GM19035 (cell line): ENCODE measurements at regions not wholly inside any gene's neighbourhood (a gene's known extent, or its start where the extent isn't known, plus 50 kb on each side); places are given as distances from the start of the nearest gene placed in this dataset.

Experiments
- ATAC-seq: cut with Tn5 transposase; IDR thresholded peaks from one replicate; pipeline ENCODE4 v1.9.1; 2021; ENCODE audit not compliant: unreplicated experiment

GRCh38 chr1:229883504-229884200 is 183.4 kb upstream of the GALNT2 start:
- ATAC-seq, result no peak

GRCh38 chr1:229884765-229885164 is 182.3 kb upstream of the GALNT2 start:
- ATAC-seq, result no peak

- no peak for ATAC-seq
Observed at GRCh38 chr1:229885568-229886495, 181.2 kb upstream of the GALNT2 start.

GRCh38 chr1:229886636-229887035 is 180.4 kb upstream of the GALNT2 start:
- ATAC-seq, result no peak

GRCh38 chr1:229887043-229887822 is 179.8 kb upstream of the GALNT2 start:
- no peak for ATAC-seq

- ATAC-seq, result no peak
Observed at GRCh38 chr1:229888157-229888556, 178.9 kb upstream of the GALNT2 start.

- no peak for ATAC-seq
Observed at GRCh38 chr1:229888561-229889001, 178.5 kb upstream of the GALNT2 start.

- ATAC-seq, result no peak
Observed at GRCh38 chr1:229889031-229889517, 178.0 kb upstream of the GALNT2 start.

- ATAC-seq, result no peak
Observed at GRCh38 chr1:229891227-229891626, 175.8 kb upstream of the GALNT2 start.

- no peak for ATAC-seq
Observed at GRCh38 chr1:229892515-229893117, 174.4 kb upstream of the GALNT2 start.

- ATAC-seq, result no peak
Observed at GRCh38 chr1:229893762-229894444, 173.1 kb upstream of the GALNT2 start.

GRCh38 chr1:229894532-229894931 is 172.5 kb upstream of the GALNT2 start:
- ATAC-seq, result no peak

- ATAC-seq, result no peak
Observed at GRCh38 chr1:229895605-229896004, 171.4 kb upstream of the GALNT2 start.

GRCh38 chr1:229896306-229896705 is 170.7 kb upstream of the GALNT2 start:
- no peak for ATAC-seq

GRCh38 chr1:229896861-229897260 is 170.2 kb upstream of the GALNT2 start:
- ATAC-seq, result no peak

GRCh38 chr1:229897501-229897900 is 169.5 kb upstream of the GALNT2 start:
- no peak for ATAC-seq

GRCh38 chr1:229900220-229900619 is 166.8 kb upstream of the GALNT2 start:
- no peak for ATAC-seq

GRCh38 chr1:229905031-229905545 is 161.9 kb upstream of the GALNT2 start:
- ATAC-seq, result no peak

GRCh38 chr1:229905652-229906051 is 161.4 kb upstream of the GALNT2 start:
- no peak for ATAC-seq
